HepG2 (cell line): ENCODE measurements at regions not wholly inside any gene's neighbourhood (a gene's known extent, or its start where the extent isn't known, plus 50 kb on each side); places are given as distances from the start of the nearest gene placed in this dataset.

Experiments used
- ATAC-seq: fragments of 200-7000 bp; cut with Tn5 transposase; 3 replicates; pipeline ENCODE4 v1.9.1; 2020; ENCODE audit warnings: mild to moderate bottlenecking, moderate library complexity
- BruUV-seq: library from RNA; stranded (reverse); fragments of 400-500 nt; replicated peaks from 2 replicates; lab custom pipeline; 2021; lab: Mats Ljungman, UMichigan
- CTCF ChIA-PET: fragments of 300-600 bp; formaldehyde crosslinking; extraction: SDS; loops from one replicate; lab custom pipeline; 2021; ENCODE audit warnings: low total read pairs, inconsistent platforms, low intra/inter-chr PET ratio; lab: Yijun Ruan, JAX
- POLR2A ChIA-PET: fragments of 350-600 bp; sonication (Branson Sonifier 250); formaldehyde crosslinking; loops from one replicate; lab custom pipeline; 2020; ENCODE audit warnings: antibody characterized with exemption, inconsistent platforms; lab: Yijun Ruan, JAX
- DNase-seq: peaks from one replicate; pipeline ENCODE4 v3.0.0-alpha.2; 2015; ENCODE audit warnings: low spot score
- FAIRE-seq: peaks from 3 replicates; lab custom pipeline; 2011; peaks lifted over from hg19 to GRCh38; lab: Jason Lieb, UNC
- H2AFZ ChIP-seq: one replicate; pipeline ENCODE4 v1.6.1; 2011; ENCODE audit warnings: low read length, inconsistent platforms
- H3K27ac ChIP-seq: fragments of 300-600 bp; 3 replicates; pipeline ENCODE4 v1.8.0; 2011; ENCODE audit warnings: mixed run types, mild to moderate bottlenecking, mixed read lengths, low read length, inconsistent platforms; ENCODE audit not compliant: insufficient read depth; ENCODE audit errors: extremely low read length
- H3K27me3 ChIP-seq, 2 experiments: fragments of 200-600 bp in 1 of 2; 2 replicates in 1 of 2; 3 replicates in 1 of 2; pipeline versions ENCODE4 v1.6.0 to v1.8.0; 2011; ENCODE audit warnings: low read length in 2 of 2, mild to moderate bottlenecking in 2 of 2, moderate library complexity in 2 of 2, inconsistent platforms in 1 of 2; ENCODE audit not compliant: insufficient read depth in 2 of 2, control insufficient read depth in 1 of 2
- H3K36me3 ChIP-seq, 2 experiments: fragments of 200-600 bp in 1 of 2; replicated peaks in 1 of 2; 2 replicates in 1 of 2; 3 replicates in 1 of 2; pipeline versions ENCODE4 v1.5.1 to v1.8.0; 2011; ENCODE audit warnings: low read length in 2 of 2, inconsistent platforms in 1 of 2; ENCODE audit not compliant: insufficient read depth in 2 of 2, control insufficient read depth in 1 of 2
- H3K4me1 ChIP-seq: 2 replicates; pipeline ENCODE4 v1.5.1; 2012; ENCODE audit warnings: low read length, inconsistent platforms; ENCODE audit not compliant: insufficient read depth
- H3K4me2 ChIP-seq: 2 replicates; pipeline ENCODE4 v1.6.0; 2011; ENCODE audit warnings: low read depth, low read length, inconsistent platforms
- H3K4me3 ChIP-seq, 3 experiments: fragments of 200-600 bp in 1 of 3; sonication (generic), shearing (Covaris generic) in 1 of 3; replicated peaks in 1 of 3; 2 replicates each; pipeline ENCODE4 v1.5.1; 2011 to 2016; ENCODE audit warnings: low read length in 3 of 3, inconsistent platforms in 2 of 3, low read depth in 2 of 3, mild to moderate bottlenecking in 2 of 3, control low read depth in 1 of 3, mixed read lengths in 1 of 3; ENCODE audit not compliant: insufficient read depth in 1 of 3
- H3K79me2 ChIP-seq: one replicate; pipeline ENCODE4 v1.6.1; 2011; ENCODE audit warnings: low read length, inconsistent platforms; ENCODE audit not compliant: insufficient read depth
- H3K9ac ChIP-seq: 2 replicates; pipeline ENCODE4 v1.6.0; 2011; ENCODE audit warnings: mild to moderate bottlenecking, low read depth, low read length, inconsistent platforms; ENCODE audit not compliant: insufficient read depth
- H3K9me3 ChIP-seq: 2 replicates; pipeline ENCODE4 v1.5.1; 2012; ENCODE audit warnings: mild to moderate bottlenecking, low read length
- H4K20me1 ChIP-seq: 2 replicates; pipeline ENCODE4 v1.6.0; 2011; ENCODE audit warnings: inconsistent platforms, mild to moderate bottlenecking, low read length, moderate library complexity; ENCODE audit not compliant: insufficient read depth
- FLYWCH1 ChIP-seq: sonication (generic); formaldehyde crosslinking; IDR thresholded peaks from 2 replicates; pipeline ENCODE4 v1.8.1; 2023; ENCODE audit warnings: mild to moderate bottlenecking, missing genetic modification reagents
- POLR2A ChIP-seq, 2 experiments: IDR thresholded peaks; 2 replicates each; pipeline ENCODE4 v1.6.1; 2011; ENCODE audit warnings: low read depth in 2 of 2, low read length in 2 of 2, mild to moderate bottlenecking in 1 of 2, moderate library complexity in 1 of 2; ENCODE audit not compliant: insufficient read depth in 1 of 2
- RFX5 ChIP-seq: IDR thresholded peaks from 2 replicates; pipeline ENCODE4 v1.6.1; 2011; ENCODE audit warnings: low read depth, low read length, improper control_type of control experiment
- SP5 ChIP-seq: IDR thresholded peaks from 2 replicates; pipeline ENCODE4 v1.6.1; 2016; ENCODE audit warnings: low read depth, borderline replicate concordance
- ZNF510 ChIP-seq: sonication (generic); formaldehyde crosslinking; IDR thresholded peaks from 2 replicates; pipeline ENCODE4 v1.4.0; 2020; ENCODE audit warnings: low read depth, mild to moderate bottlenecking, missing genetic modification reagents
- ZSCAN22 ChIP-seq: sonication (generic); formaldehyde crosslinking; IDR thresholded peaks from 2 replicates; pipeline ENCODE4 v1.4.0; 2020; ENCODE audit warnings: mild to moderate bottlenecking, missing genetic modification reagents
- WGBS: methylation state at CpG from one replicate; pipeline ENCODE4 v1.1.6; 2017; ENCODE audit warnings: low lambda C conversion rate; 5-methylcytosine and 5-hydroxymethylcytosine counted together
- in situ Hi-C: cut with HindIII; loops from 2 replicates; pipeline ENCODE4 v1.10.0; 2017; ENCODE audit warnings: low pct_unique_long_range_greater_than_20kb; ENCODE audit not compliant: extremely low pct_ligation_motif_present
- intact Hi-C: fragments of 100-400 bp; cut with micrococcal nuclease; formaldehyde crosslinking; loops from one replicate; pipeline ENCODE4 v1.10.0; 2022; ENCODE audit not compliant: unreplicated experiment
- TF ChIP-seq, protein P1 (sequence below): sonication (generic); formaldehyde crosslinking; IDR thresholded peaks from 2 replicates; pipeline ENCODE4 v1.8.0; 2023; ENCODE audit warnings: mild to moderate bottlenecking, missing genetic modification reagents
- TF ChIP-seq, protein P2 (sequence below): sonication (generic); formaldehyde crosslinking; IDR thresholded peaks from 2 replicates; pipeline ENCODE4 v1.4.0; 2020; ENCODE audit warnings: missing genetic modification reagents
- TF ChIP-seq, protein P3 (sequence below): sonication (generic); formaldehyde crosslinking; IDR thresholded peaks from 2 replicates; pipeline ENCODE4 v1.4.0; 2020; ENCODE audit warnings: missing genetic modification reagents
- TF ChIP-seq, protein P4 (sequence below): sonication (generic); formaldehyde crosslinking; IDR thresholded peaks from 2 replicates; pipeline ENCODE4 v1.4.0; 2020; ENCODE audit warnings: missing genetic modification reagents

DNA sequence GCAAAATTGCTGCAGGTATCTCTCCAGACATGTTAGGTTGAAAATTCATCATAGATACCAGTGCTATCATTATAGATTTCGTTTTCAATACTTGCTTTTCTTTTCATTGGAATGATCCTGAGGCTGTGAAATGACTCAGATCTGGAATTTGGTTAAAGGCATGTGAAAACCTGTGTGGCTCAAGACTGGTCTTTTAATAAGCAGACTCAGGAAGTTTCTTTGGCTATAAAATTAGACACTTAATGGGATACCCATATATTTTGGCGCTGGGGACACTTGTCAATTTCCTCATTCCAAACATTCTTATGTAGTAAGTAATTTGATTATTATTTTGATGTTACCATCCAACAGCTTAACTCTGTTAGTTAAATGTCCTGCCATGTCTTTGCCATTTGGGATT lies 1041.1 kb upstream of the GBE1 start (continued):
- TF ChIP-seq, protein P1, sequence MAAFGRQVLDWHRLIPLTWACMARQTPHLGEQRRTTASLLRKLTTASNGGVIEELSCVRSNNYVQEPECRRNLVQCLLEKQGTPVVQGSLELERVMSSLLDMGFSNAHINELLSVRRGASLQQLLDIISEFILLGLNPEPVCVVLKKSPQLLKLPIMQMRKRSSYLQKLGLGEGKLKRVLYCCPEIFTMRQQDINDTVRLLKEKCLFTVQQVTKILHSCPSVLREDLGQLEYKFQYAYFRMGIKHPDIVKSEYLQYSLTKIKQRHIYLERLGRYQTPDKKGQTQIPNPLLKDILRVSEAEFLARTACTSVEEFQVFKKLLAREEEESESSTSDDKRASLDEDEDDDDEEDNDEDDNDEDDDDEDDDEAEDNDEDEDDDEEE (CRISPR knock-in tag), result no peak

DNA sequence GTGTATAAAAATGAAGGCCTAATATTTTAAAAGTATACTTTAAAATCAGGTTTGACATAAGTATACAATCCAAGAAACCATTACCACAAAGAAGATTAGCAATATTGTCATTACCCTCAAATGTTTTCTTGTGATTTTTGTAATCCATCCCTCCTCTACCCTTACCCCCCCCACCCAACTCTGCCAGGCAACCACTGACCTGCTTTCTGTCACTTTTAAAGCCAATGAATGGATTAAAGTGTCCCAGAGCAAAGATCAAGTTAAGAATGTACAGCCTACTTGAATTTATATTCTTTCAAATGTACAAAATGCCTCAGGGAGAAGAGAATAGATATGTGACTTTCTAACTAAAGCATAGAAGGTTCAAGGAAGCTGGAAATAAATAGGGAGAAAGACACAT lies 1038.8 kb upstream of the GBE1 start:
- Histone ChIP-seq H3K27me3 (no peaks in the 10 kb centered on the region), H2AFZ (no peak overlapping the region), H4K20me1 (no peaks in the 10 kb centered on the region), H3K4me1 (no peaks in the 10 kb centered on the region), H3K36me3 (no peaks in the 10 kb centered on the region), H3K79me2 (no peaks in the 10 kb centered on the region), H3K27ac (no peak overlapping the region), H3K9me3 (no peaks in the 10 kb centered on the region), H3K4me2 (no peak overlapping the region), H3K9ac (no peak overlapping the region), H3K4me3 (no peak overlapping the region)
- CTCF ChIA-PET, result no interaction called here
- FAIRE-seq, result no peak
- no peak for ATAC-seq
- no peak for DNase-seq
- no TSS peak for BruUV-seq
- POLR2A ChIA-PET, result no interaction called here
- in situ Hi-C loops, result no loop called here
- intact Hi-C loops, result no loop called here
- TF ChIP-seq, protein P2, sequence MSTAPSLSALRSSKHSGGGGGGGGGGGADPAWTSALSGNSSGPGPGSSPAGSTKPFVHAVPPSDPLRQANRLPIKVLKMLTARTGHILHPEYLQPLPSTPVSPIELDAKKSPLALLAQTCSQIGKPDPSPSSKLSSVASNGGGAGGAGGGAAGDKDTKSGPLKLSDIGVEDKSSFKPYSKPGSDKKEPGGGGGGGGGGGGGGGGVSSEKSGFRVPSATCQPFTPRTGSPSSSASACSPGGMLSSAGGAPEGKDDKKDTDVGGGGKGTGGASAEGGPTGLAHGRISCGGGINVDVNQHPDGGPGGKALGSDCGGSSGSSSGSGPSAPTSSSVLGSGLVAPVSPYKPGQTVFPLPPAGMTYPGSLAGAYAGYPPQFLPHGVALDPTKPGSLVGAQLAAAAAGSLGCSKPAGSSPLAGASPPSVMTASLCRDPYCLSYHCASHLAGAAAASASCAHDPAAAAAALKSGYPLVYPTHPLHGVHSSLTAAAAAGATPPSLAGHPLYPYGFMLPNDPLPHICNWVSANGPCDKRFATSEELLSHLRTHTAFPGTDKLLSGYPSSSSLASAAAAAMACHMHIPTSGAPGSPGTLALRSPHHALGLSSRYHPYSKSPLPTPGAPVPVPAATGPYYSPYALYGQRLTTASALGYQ (CRISPR knock-in tag), result no peak
- TF ChIP-seq RFX5, result peak; percentile 84
- TF ChIP-seq, all 625 proteins: peak for 1

DNA sequence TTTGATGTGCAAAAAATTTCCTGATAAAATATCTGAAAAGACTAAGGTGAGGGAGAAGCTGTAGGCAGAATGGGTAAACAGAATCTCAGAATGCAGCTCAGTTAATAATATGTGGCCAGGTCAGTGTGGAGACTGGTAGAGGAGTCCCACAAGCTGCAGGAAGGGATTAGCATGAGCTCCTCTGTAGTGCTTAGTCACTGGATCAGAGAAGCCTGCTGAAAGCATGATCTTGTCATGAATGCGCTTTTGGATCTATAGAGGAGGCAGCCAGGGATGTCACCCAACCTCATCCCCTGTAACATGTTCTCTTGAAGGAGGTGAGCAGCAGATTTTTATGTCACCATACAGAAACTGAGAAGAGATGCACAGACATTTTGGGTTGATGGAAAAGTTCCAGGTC lies 1035.3 kb upstream of the GBE1 start:
- no peak for DNase-seq
- no peak for ATAC-seq
- ChIA-PET CTCF (no interaction called here), POLR2A (no interaction called here)
- no peaks in the 10 kb centered on the region for H3K9me3 ChIP-seq
- no peaks in the 10 kb centered on the region for H3K79me2 ChIP-seq
- no peaks in the 10 kb centered on the region for H4K20me1 ChIP-seq
- no peak overlapping the region for H2AFZ ChIP-seq
- H3K4me1 ChIP-seq, result no peaks in the 10 kb centered on the region
- WGBS, result no CpG with 5 or more reads among the region's 1 CpG
- BruUV-seq, result no TSS peak
- H3K4me2 ChIP-seq, result no peak overlapping the region
- H3K27ac ChIP-seq, result no peak overlapping the region
- no peak for FAIRE-seq
- H3K27me3 ChIP-seq, result no peaks in the 10 kb centered on the region
- no peak overlapping the region for H3K9ac ChIP-seq
- in situ Hi-C loops, result no loop called here
- no peak overlapping the region for H3K4me3 ChIP-seq
- intact Hi-C loops, result no loop called here
- H3K36me3 ChIP-seq, result no peaks in the 10 kb centered on the region
- TF ChIP-seq, protein P3, sequence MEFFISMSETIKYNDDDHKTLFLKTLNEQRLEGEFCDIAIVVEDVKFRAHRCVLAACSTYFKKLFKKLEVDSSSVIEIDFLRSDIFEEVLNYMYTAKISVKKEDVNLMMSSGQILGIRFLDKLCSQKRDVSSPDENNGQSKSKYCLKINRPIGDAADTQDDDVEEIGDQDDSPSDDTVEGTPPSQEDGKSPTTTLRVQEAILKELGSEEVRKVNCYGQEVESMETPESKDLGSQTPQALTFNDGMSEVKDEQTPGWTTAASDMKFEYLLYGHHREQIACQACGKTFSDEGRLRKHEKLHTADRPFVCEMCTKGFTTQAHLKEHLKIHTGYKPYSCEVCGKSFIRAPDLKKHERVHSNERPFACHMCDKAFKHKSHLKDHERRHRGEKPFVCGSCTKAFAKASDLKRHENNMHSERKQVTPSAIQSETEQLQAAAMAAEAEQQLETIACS (CRISPR knock-in tag), result no peak
- no peak for TF ChIP-seq POLR2A (IDR thresholded peaks at IDR 0.05; ENCODE audit: insufficient read depth in 1 of 2, low read depth in 2 of 2, low read length in 2 of 2)
- no peak for TF ChIP-seq FLYWCH1
- no peak for TF ChIP-seq SP5
- TF ChIP-seq, protein P4, sequence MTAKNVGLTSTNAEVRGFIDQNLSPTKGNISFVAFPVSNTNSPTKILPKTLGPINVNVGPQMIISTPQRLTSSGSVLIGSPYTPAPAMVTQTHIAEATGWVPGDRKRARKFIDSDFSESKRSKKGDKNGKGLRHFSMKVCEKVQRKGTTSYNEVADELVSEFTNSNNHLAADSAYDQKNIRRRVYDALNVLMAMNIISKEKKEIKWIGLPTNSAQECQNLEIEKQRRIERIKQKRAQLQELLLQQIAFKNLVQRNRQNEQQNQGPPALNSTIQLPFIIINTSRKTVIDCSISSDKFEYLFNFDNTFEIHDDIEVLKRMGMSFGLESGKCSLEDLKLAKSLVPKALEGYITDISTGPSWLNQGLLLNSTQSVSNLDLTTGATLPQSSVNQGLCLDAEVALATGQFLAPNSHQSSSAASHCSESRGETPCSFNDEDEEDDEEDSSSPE, result no peak
- TF ChIP-seq ZSCAN22, result no peak
- no peak for TF ChIP-seq ZNF510 (CRISPR knock-in tag)
